Stomach (tissue), 8 donors: ENCODE measurements at regions not wholly inside any gene's neighbourhood (a gene's known extent, or its start where the extent isn't known, plus 50 kb on each side); places are given as distances from the start of the nearest gene placed in this dataset.

ENCODE experiments used
- DNase-seq, 2 donors: peaks; one replicate each; pipeline versions ENCODE4 v3.0.0 to v3.0.0-alpha.2; 2013 to 2019
- H3K27ac ChIP-seq, 5 donors: fragments of 200-600 bp in 4 of 5; sonication (generic) in 4 of 5; one replicate each; pipeline ENCODE4 v1.5.1; 2013 to 2019; ENCODE audit warnings: mild to moderate bottlenecking in 1 of 5, moderate library complexity in 1 of 5
- H3K27me3 ChIP-seq, 3 donors: fragments of 200-600 bp; sonication (generic); one replicate each; pipeline ENCODE4 v1.5.1; 2017 to 2019; ENCODE audit warnings: mixed run types in 1 of 3
- H3K36me3 ChIP-seq, 4 donors: fragments of 200-600 bp; sonication (generic); 1 replicate in 3 of 4; 2 replicates in 1 of 4; pipeline ENCODE4 v1.5.1; 2016 to 2019
- H3K4me1 ChIP-seq, 4 donors: fragments of 200-600 bp; sonication (generic); one replicate each; pipeline ENCODE4 v1.5.1; 2016 to 2019
- H3K4me3 ChIP-seq, 4 donors: fragments of 200-600 bp; sonication (generic) in 3 of 4; one replicate each; pipeline ENCODE4 v1.5.1; 2016 to 2019; ENCODE audit warnings: mild to moderate bottlenecking in 1 of 4
- H3K9me3 ChIP-seq, 4 donors: fragments of 200-600 bp; sonication (generic); one replicate each; pipeline ENCODE4 v1.5.1; 2016 to 2019
- CTCF ChIP-seq, 7 experiments: fragments of 450-650 bp in 4 of 7; fragments of 200-600 bp in 3 of 7; sonication (generic) in 3 of 7; IDR thresholded peaks; one replicate each; pipeline ENCODE4 v1.5.1; 2016 to 2019; ENCODE audit warnings: antibody characterized with exemption in 7 of 7, control low read depth in 2 of 7, mild to moderate bottlenecking in 1 of 7
- EP300 ChIP-seq: sonication (generic); formaldehyde crosslinking; IDR thresholded peaks from one replicate; pipeline ENCODE4 v1.6.1; 2017; ENCODE audit warnings: antibody characterized with exemption
- POLR2A ChIP-seq, 4 donors: fragments of 450-650 bp; IDR thresholded peaks; one replicate each; pipeline ENCODE4 v1.6.1; 2016; ENCODE audit warnings: antibody characterized with exemption in 4 of 4, control low read depth in 2 of 4, mild to moderate bottlenecking in 1 of 4, moderate library complexity in 1 of 4
- POLR2AphosphoS5 ChIP-seq, 3 donors: sonication (generic); formaldehyde crosslinking; IDR thresholded peaks; one replicate each; pipeline ENCODE4 v1.6.1; 2016; ENCODE audit warnings: antibody characterized with exemption in 3 of 3
- WGBS, 5 donors: extraction: QIAGEN DNeasy Blood & Tissue Kit in 3 of 5; methylation state at CpG; one replicate each; pipeline versions ENCODE4 v1.1.5 to v1.1.7; 2013 to 2018; 5-methylcytosine and 5-hydroxymethylcytosine counted together
- intact Hi-C: fragments of 100-400 bp; cut with DNase I; formaldehyde crosslinking; loops from one replicate; pipeline ENCODE4 v1.15.1; 2023; ENCODE audit warnings: low total_unique reads
- donor health status: healthy with polysubstance abuse.
- donor health status: Bipolar disorder and iron deficiency.
- donor health status: healthy.

DNA sequence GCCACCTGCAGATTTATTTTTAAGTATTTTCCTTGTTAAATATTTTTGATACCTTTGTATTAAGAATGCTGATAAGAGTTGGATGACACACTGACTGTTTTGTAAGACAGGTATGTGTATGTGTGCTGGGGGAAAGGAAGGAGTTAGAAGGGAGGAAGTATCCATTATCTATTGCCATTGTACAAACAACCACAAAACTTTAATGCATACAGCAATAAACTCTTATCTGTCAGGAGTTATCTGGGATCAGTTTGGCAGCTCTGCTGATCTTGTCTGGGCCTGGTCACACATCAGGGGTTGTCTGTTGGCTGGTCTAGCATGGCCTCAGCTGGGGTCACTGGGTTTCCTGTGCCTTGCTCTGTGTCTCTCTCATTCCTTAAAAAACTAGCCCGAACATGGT lies 423.9 kb upstream of the USP24 start:
- DNase-seq, result no peak
- WGBS, 5 donors, result 89 to 100% (median 91%) methylated on average over 1 of the region's 1 CpG
- H3K9me3 ChIP-seq, result no peaks in the 10 kb centered on the region

GRCh38 chr1:55636696-55637095 lies 421.5 kb upstream of the USP24 start:
- H3K4me1 ChIP-seq, result peaks cover 0 to 9% (median 0%) of the 10 kb centered on the region in 4 donors
- H3K36me3 ChIP-seq, result no peaks in the 10 kb centered on the region
- H3K27me3 ChIP-seq, result no peaks in the 10 kb centered on the region
- WGBS, 5 donors, result 90 to 98% (median 94%) methylated on average over 1 of the region's 1 CpG
- H3K27ac ChIP-seq, result no peak overlapping the region
- no peaks in the 10 kb centered on the region for H3K9me3 ChIP-seq
- H3K4me3 ChIP-seq, result no peak overlapping the region
- intact Hi-C loops, result no loop called here
- TF ChIP-seq EP300, result no peak
- no peak for TF ChIP-seq CTCF (IDR thresholded peaks at IDR 0.05)
- TF ChIP-seq POLR2A (IDR thresholded peaks at IDR 0.05), result no peak
- no peak for TF ChIP-seq POLR2AphosphoS5 (IDR thresholded peaks at IDR 0.05)
- no peak for DNase-seq

More for the DNA sequence above, 423.9 kb upstream of the USP24 start:
- intact Hi-C loops, result no loop called here
- H3K4me3 ChIP-seq, result no peak overlapping the region
- H3K4me1 ChIP-seq, result peaks cover 0 to 10% (median 0%) of the 10 kb centered on the region in 4 donors
- TF ChIP-seq EP300 (no peak), POLR2A (IDR thresholded peaks at IDR 0.05) (no peak), POLR2AphosphoS5 (IDR thresholded peaks at IDR 0.05) (no peak), CTCF (IDR thresholded peaks at IDR 0.05) (no peak)
- H3K27me3 ChIP-seq, result no peaks in the 10 kb centered on the region
- no peak overlapping the region for H3K27ac ChIP-seq
- no peaks in the 10 kb centered on the region for H3K36me3 ChIP-seq

GRCh38 chr1:55635856-55636255 lies 420.7 kb upstream of the USP24 start:
- Histone ChIP-seq H3K36me3 (no peaks in the 10 kb centered on the region), H3K4me3 (no peak overlapping the region), H3K27me3 (no peaks in the 10 kb centered on the region), H3K9me3 (no peaks in the 10 kb centered on the region), H3K4me1 (peaks cover 0 to 2% (median 0%) of the 10 kb centered on the region in 4 donors), H3K27ac (no peak overlapping the region)
- TF ChIP-seq CTCF (IDR thresholded peaks at IDR 0.05) (no peak), EP300 (no peak), POLR2A (IDR thresholded peaks at IDR 0.05) (no peak), POLR2AphosphoS5 (IDR thresholded peaks at IDR 0.05) (no peak)
- DNase-seq, result no peak
- intact Hi-C loops, result no loop called here
- WGBS, 5 donors, result 38 to 70% (median 47%) methylated on average over 2 of the region's 2 CpGs

DNA sequence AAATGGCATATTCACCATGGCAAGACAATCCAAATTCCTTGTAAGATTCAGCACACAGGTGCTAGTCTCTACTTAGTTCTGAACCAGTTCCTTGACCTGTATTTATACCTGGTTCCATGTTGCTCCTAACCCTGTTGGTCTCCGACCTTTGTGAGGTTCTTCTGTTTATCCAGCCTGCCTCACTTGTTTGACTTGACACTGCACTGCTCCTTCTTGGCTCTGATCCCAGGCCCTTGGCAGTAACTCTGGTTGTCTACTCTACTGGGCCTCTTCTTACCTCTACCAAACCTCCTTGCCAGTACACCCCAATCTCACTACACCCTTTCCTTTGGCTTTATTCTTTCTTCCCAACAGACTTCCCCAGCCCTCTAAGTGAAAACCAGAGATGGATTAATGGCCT lies 419.4 kb upstream of the USP24 start:
- H3K27me3 ChIP-seq, result no peaks in the 10 kb centered on the region
- H3K36me3 ChIP-seq, result no peaks in the 10 kb centered on the region
- 47 to 56% (median 52%) methylated on average over 1 of the region's 1 CpG for WGBS, 5 donors
- no peaks in the 10 kb centered on the region for H3K4me1 ChIP-seq
- H3K9me3 ChIP-seq, result peaks cover 0 to 5% (median 3%) of the 10 kb centered on the region in 4 donors
- TF ChIP-seq POLR2AphosphoS5 (IDR thresholded peaks at IDR 0.05), result no peak
- H3K4me3 ChIP-seq, result no peak overlapping the region
- intact Hi-C loops, result no loop called here
- H3K27ac ChIP-seq, result no peak overlapping the region
- DNase-seq, result no peak

DNA sequence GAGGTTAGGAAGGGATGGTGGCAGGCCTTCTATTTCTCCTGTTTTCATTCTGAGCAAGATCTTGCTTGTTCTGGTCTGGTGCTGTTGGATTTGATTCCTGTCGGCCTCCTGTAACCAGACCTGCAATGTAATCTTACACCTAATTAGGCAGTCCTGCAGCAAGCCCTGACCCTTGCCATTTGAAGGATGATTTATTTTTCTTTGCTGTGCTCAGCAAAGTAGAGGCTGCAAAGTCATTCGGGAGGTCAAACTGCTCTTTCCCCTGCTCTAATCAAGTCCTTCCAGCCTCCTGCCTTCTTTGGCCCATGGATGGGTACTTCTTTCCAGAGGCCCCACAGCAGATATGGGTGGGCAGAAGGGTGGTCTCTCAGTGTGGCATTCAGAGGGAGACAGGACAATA lies 417.7 kb upstream of the USP24 start:
- no peaks in the 10 kb centered on the region for H3K4me1 ChIP-seq
- 27 to 64% (median 42%) methylated on average over 2 of the region's 2 CpGs for WGBS, 5 donors
- no peaks in the 10 kb centered on the region for H3K27me3 ChIP-seq
- no peaks in the 10 kb centered on the region for H3K36me3 ChIP-seq
- H3K9me3 ChIP-seq, result peaks cover 0 to 5% (median 3%) of the 10 kb centered on the region in 4 donors
- no peak overlapping the region for H3K4me3 ChIP-seq
- TF ChIP-seq CTCF (IDR thresholded peaks at IDR 0.05), result no peak
- no peak for TF ChIP-seq POLR2AphosphoS5 (IDR thresholded peaks at IDR 0.05)
- no peak for TF ChIP-seq EP300
- no peak for TF ChIP-seq POLR2A (IDR thresholded peaks at IDR 0.05)
- intact Hi-C loops, result no loop called here
- no peak overlapping the region for H3K27ac ChIP-seq
- no peak for DNase-seq
